ENCODE measurements at regions not wholly inside any gene's neighbourhood (a gene's known extent, or its start where the extent isn't known, plus 50 kb on each side); places are given as distances from the start of the nearest gene placed in this dataset.
A peak's percentile ranks its signal among the peaks of the same experiment; 100 is the strongest.
"Not testable (repeated sequence)": the region's sequence is repeated elsewhere in the genome, so short reads cannot be mapped to it uniquely, and the experiment has no call there.

DNA sequence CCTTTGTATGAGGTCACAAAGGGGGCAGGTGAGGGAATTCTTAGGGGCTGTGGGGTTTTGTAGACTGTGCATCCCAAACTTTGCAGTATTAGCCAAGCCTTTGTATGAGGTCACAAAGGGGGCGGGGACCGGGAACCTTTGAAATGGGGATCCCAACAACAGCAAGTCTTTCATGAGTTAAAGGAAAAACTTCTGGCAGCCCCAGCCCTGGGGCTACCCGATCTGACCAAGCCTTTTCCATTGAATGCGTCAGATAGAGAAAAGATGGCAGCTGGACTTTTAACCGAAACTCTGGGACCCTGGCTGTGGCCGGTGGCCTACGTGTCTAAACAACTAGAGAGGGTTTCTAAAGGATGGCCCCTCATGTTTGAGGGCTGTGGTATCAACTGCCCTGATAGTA, 79.0 kb upstream of the RUBCNL start:
- not testable (repeated sequence) for DNase-seq; H3K27ac ChIP-seq (ENCODE audit: low read depth, low read length)

DNA sequence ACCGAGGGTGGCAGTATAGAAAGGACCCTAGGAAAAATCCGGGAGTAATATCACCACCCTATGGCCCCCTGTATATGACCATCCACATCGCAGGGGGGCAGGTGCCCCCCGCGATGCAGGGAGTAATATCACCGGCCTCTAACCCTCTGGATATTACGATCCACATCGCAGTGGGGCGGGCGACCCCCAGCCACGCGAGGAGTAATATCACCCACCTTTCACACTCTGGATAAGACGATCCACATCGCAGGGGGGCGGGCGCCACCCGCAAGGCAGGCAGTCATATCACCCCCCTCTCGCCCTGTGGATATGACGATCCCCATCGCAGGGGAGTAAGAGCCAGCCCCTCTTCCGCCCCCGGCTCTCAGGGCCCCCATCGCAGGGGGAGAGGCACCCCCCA, 76.7 kb upstream of the RUBCNL start:
- no peak overlapping the region for H3K14ac ChIP-seq (ENCODE audit: low read length)
- H3K79me1 ChIP-seq (ENCODE audit: low read length), result peaks cover 16% of the 10 kb centered on the region
- H3K27me3 ChIP-seq (ENCODE audit: insufficient read depth, low read length), result no peaks in the 10 kb centered on the region
- peaks cover 0 to 1% of the 10 kb centered on the region in 2 experiments for H3K36me3 ChIP-seq (ENCODE audit: control insufficient read depth in 1 of 2, insufficient read depth in 2 of 2, low read length in 2 of 2)
- no peak overlapping the region for H2BK120ac ChIP-seq (ENCODE audit: insufficient read depth, low read length, poor library complexity)
- no peak overlapping the region for H4K12ac ChIP-seq (ENCODE audit: low read depth, low read length)
- no peak overlapping the region for H4K91ac ChIP-seq (ENCODE audit: low read depth, low read length)
- H2BK12ac ChIP-seq (ENCODE audit: low read length), result no peak overlapping the region
- WGBS (ENCODE audit: extremely low coverage, insufficient coverage, insufficient read length), result no CpG with 5 or more reads among the region's 23 CpGs
- peaks cover 13 to 20% of the 10 kb centered on the region in 2 experiments for H3K4me1 ChIP-seq (ENCODE audit: control insufficient read depth in 1 of 2, insufficient read depth in 2 of 2, low read length in 2 of 2)
- H3K9me3 ChIP-seq (ENCODE audit: insufficient read depth, low read depth, low read length), result no peaks in the 10 kb centered on the region
- no peaks in the 10 kb centered on the region for H3K79me2 ChIP-seq (ENCODE audit: control insufficient read depth, insufficient read depth, low read length, poor library complexity)
- no peak overlapping the region for H2AK5ac ChIP-seq (ENCODE audit: low read length)
- no peak overlapping the region for H3K23ac ChIP-seq (ENCODE audit: low read length)
- no peak overlapping the region for H2AFZ ChIP-seq (ENCODE audit: insufficient read depth, low read length, poor library complexity)
- H3K4me3 ChIP-seq (ENCODE audit: low read depth, low read length), result no peak overlapping the region
- no peak for DNase-seq
- H4K8ac ChIP-seq (ENCODE audit: low read depth, low read length), result no peak overlapping the region
- H3K27ac ChIP-seq (ENCODE audit: low read depth, low read length), result no peak overlapping the region
- no peak overlapping the region for H3K4me2 ChIP-seq (ENCODE audit: low read length)
- no peak overlapping the region for H3K4ac ChIP-seq (ENCODE audit: low read depth, low read length)
- no peak overlapping the region for H3K18ac ChIP-seq (ENCODE audit: low read length)
- no peak overlapping the region for H2BK5ac ChIP-seq (ENCODE audit: low read depth, low read length, poor library complexity)
- no peak overlapping the region for H3K9ac ChIP-seq (ENCODE audit: low read length)

More for the DNA sequence above, 79.0 kb upstream of the RUBCNL start:
- not testable (repeated sequence) for H3K36me3 ChIP-seq (ENCODE audit: control insufficient read depth in 1 of 2, insufficient read depth in 2 of 2, low read length in 2 of 2); H4K91ac ChIP-seq (ENCODE audit: low read depth, low read length); H3K23ac ChIP-seq (ENCODE audit: low read length); H3K14ac ChIP-seq (ENCODE audit: low read length); H3K27me3 ChIP-seq (ENCODE audit: insufficient read depth, low read length); H2AK5ac ChIP-seq (ENCODE audit: low read length); H3K4ac ChIP-seq (ENCODE audit: low read depth, low read length); H2AFZ ChIP-seq (ENCODE audit: insufficient read depth, low read length, poor library complexity); H4K12ac ChIP-seq (ENCODE audit: low read depth, low read length); H3K18ac ChIP-seq (ENCODE audit: low read length); H4K8ac ChIP-seq (ENCODE audit: low read depth, low read length); H3K9me3 ChIP-seq (ENCODE audit: insufficient read depth, low read depth, low read length); H3K79me2 ChIP-seq (ENCODE audit: control insufficient read depth, insufficient read depth, low read length, poor library complexity); H3K4me3 ChIP-seq (ENCODE audit: low read depth, low read length); H3K4me2 ChIP-seq (ENCODE audit: low read length); H3K9ac ChIP-seq (ENCODE audit: low read length)
- Histone ChIP-seq H3K79me1 (ENCODE audit: low read length) (peaks cover 16% of the 10 kb centered on the region), H2BK120ac (ENCODE audit: insufficient read depth, low read length, poor library complexity) (peak overlapping the region; percentile 17), H2BK5ac (ENCODE audit: low read depth, low read length, poor library complexity) (peak overlapping the region; percentile 33), H2BK12ac (ENCODE audit: low read length) (peak overlapping the region; percentile 49), H3K4me1 (ENCODE audit: control insufficient read depth in 1 of 2, insufficient read depth in 2 of 2, low read length in 2 of 2) (peaks cover 13 to 20% of the 10 kb centered on the region in 2 experiments)
- WGBS (ENCODE audit: extremely low coverage, insufficient coverage, insufficient read length), result no CpG with 5 or more reads among the region's 7 CpGs

DNA sequence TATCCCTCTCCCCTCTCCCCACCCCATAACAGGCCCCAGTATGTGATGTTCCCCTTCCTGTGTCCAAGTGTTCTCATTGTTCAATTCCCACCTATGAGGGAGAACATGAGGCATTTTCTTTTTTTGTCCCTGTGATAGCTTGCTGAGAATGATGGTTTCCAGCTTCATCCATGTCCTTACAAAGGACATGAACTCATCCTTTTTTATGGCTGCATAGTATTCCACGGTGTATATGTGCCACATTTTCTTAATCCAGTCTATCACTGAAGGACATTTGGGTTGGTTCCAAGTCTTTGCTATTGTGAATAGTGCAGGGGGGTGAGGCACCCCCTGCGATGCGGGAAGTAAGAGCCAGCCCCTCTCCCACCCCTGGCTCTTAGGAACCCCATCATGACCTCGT, 73.2 kb upstream of the RUBCNL start:
- not testable (repeated sequence) for H2AK5ac ChIP-seq (ENCODE audit: low read length); H2BK120ac ChIP-seq (ENCODE audit: insufficient read depth, low read length, poor library complexity)

DNA sequence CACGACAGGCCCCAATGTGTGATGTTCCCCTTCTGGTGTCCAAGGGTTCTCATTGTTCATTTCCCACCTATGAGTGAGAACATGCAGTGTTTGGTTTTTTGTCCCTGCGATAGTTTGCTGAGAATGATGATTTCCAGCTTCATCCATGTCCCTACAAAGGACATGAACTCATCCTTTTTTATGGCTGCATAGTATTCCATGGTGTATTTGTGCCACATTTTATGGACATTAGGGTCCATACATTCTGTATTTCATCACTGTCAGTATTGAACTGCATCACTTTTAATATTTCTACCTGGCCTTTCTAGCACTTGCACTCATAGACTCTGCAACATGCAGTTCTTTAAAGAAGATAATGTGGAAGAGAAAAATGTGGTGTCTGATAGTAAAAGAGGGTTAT, 70.2 kb upstream of the RUBCNL start:
- DNase-seq; H2AFZ ChIP-seq (ENCODE audit: insufficient read depth, low read length, poor library complexity); H3K14ac ChIP-seq (ENCODE audit: low read length); H3K79me2 ChIP-seq (ENCODE audit: control insufficient read depth, insufficient read depth, low read length, poor library complexity); H3K23ac ChIP-seq (ENCODE audit: low read length); H2BK5ac ChIP-seq (ENCODE audit: low read depth, low read length, poor library complexity); H2BK12ac ChIP-seq (ENCODE audit: low read length); H2BK120ac ChIP-seq (ENCODE audit: insufficient read depth, low read length, poor library complexity); H3K27ac ChIP-seq (ENCODE audit: low read depth, low read length); H4K91ac ChIP-seq (ENCODE audit: low read depth, low read length); H3K9ac ChIP-seq (ENCODE audit: low read length); H2AK5ac ChIP-seq (ENCODE audit: low read length); H3K9me3 ChIP-seq (ENCODE audit: insufficient read depth, low read depth, low read length); H3K4me3 ChIP-seq (ENCODE audit: low read depth, low read length); H4K8ac ChIP-seq (ENCODE audit: low read depth, low read length); H3K27me3 ChIP-seq (ENCODE audit: insufficient read depth, low read length); H3K18ac ChIP-seq (ENCODE audit: low read length); H3K79me1 ChIP-seq (ENCODE audit: low read length); H4K12ac ChIP-seq (ENCODE audit: low read depth, low read length); H3K4me1 ChIP-seq (ENCODE audit: control insufficient read depth in 1 of 2, insufficient read depth in 2 of 2, low read length in 2 of 2); H3K4ac ChIP-seq (ENCODE audit: low read depth, low read length); H3K4me2 ChIP-seq (ENCODE audit: low read length); H3K36me3 ChIP-seq (ENCODE audit: control insufficient read depth in 1 of 2, insufficient read depth in 2 of 2, low read length in 2 of 2): not testable (repeated sequence)
- WGBS (ENCODE audit: extremely low coverage, insufficient coverage, insufficient read length), result no CpG with 5 or more reads among the region's 2 CpGs

More for the DNA sequence above, 73.2 kb upstream of the RUBCNL start:
- not testable (repeated sequence) for H2BK5ac ChIP-seq (ENCODE audit: low read depth, low read length, poor library complexity); H3K36me3 ChIP-seq (ENCODE audit: control insufficient read depth in 1 of 2, insufficient read depth in 2 of 2, low read length in 2 of 2); H3K4ac ChIP-seq (ENCODE audit: low read depth, low read length); H3K14ac ChIP-seq (ENCODE audit: low read length); H3K4me3 ChIP-seq (ENCODE audit: low read depth, low read length); H3K9ac ChIP-seq (ENCODE audit: low read length); DNase-seq; H4K12ac ChIP-seq (ENCODE audit: low read depth, low read length); H2BK12ac ChIP-seq (ENCODE audit: low read length); H4K8ac ChIP-seq (ENCODE audit: low read depth, low read length); H3K9me3 ChIP-seq (ENCODE audit: insufficient read depth, low read depth, low read length); H3K4me2 ChIP-seq (ENCODE audit: low read length); H3K4me1 ChIP-seq (ENCODE audit: control insufficient read depth in 1 of 2, insufficient read depth in 2 of 2, low read length in 2 of 2); H2AFZ ChIP-seq (ENCODE audit: insufficient read depth, low read length, poor library complexity); H3K27me3 ChIP-seq (ENCODE audit: insufficient read depth, low read length); H3K27ac ChIP-seq (ENCODE audit: low read depth, low read length); H4K91ac ChIP-seq (ENCODE audit: low read depth, low read length); H3K79me2 ChIP-seq (ENCODE audit: control insufficient read depth, insufficient read depth, low read length, poor library complexity); H3K18ac ChIP-seq (ENCODE audit: low read length); H3K23ac ChIP-seq (ENCODE audit: low read length); H3K79me1 ChIP-seq (ENCODE audit: low read length)
- no CpG with 5 or more reads among the region's 4 CpGs for WGBS (ENCODE audit: extremely low coverage, insufficient coverage, insufficient read length)

All from trophoblast cell (in vitro differentiated cells and primary cell).